Breast epithelium (tissue), 4 donors: ENCODE measurements at regions not wholly inside any gene's neighbourhood (a gene's known extent, or its start where the extent isn't known, plus 50 kb on each side); places are given as distances from the start of the nearest gene placed in this dataset.
"Not testable (repeated sequence)": the region's sequence is repeated elsewhere in the genome, so short reads cannot be mapped to it uniquely, and the experiment has no call there.

Experiments
- DNase-seq, 2 donors: peaks; one replicate each; pipeline ENCODE4 v3.0.0-alpha.2; 2019; ENCODE audit warnings: low spot score in 2 of 2
- H3K27ac ChIP-seq, 2 donors: fragments of 200-600 bp; sonication (generic) in 1 of 2; one replicate each; pipeline ENCODE4 v1.5.1; 2016 to 2019; ENCODE audit warnings: mild to moderate bottlenecking in 1 of 2
- H3K27me3 ChIP-seq, 2 donors: fragments of 200-600 bp; sonication (generic) in 1 of 2; one replicate each; pipeline versions ENCODE4 v1.5.1 to v1.6.0; 2017 to 2019; ENCODE audit warnings: control low read depth in 1 of 2, mild to moderate bottlenecking in 1 of 2
- H3K36me3 ChIP-seq: fragments of 200-600 bp; one replicate; pipeline ENCODE4 v1.5.1; 2019
- H3K4me1 ChIP-seq, 2 donors: fragments of 200-600 bp; sonication (generic); one replicate each; pipeline ENCODE4 v1.5.1; 2016 to 2019; ENCODE audit warnings: control low read depth in 1 of 2
- H3K4me3 ChIP-seq, 3 donors: fragments of 200-600 bp; sonication (generic); 1 replicate in 2 of 3; 2 replicates in 1 of 3; pipeline ENCODE4 v1.5.1; 2016 to 2019; ENCODE audit warnings: mild to moderate bottlenecking in 3 of 3, moderate library complexity in 2 of 3
- H3K9me3 ChIP-seq, 2 donors: fragments of 200-600 bp; sonication (generic) in 1 of 2; one replicate each; pipeline ENCODE4 v1.5.1; 2016 to 2019; ENCODE audit warnings: control low read depth in 1 of 2
- POLR2A ChIP-seq: fragments of 450-650 bp; IDR thresholded peaks from one replicate; pipeline ENCODE4 v1.6.1; 2016; ENCODE audit warnings: antibody characterized with exemption, mild to moderate bottlenecking, moderate library complexity
- POLR2AphosphoS5 ChIP-seq, 3 donors: sonication (generic); formaldehyde crosslinking; IDR thresholded peaks; one replicate each; pipeline ENCODE4 v1.6.1; 2017; ENCODE audit warnings: antibody characterized with exemption in 3 of 3
- intact Hi-C: fragments of 100-400 bp; cut with DNase I; formaldehyde crosslinking; loops from one replicate; pipeline ENCODE4 v1.15.1; 2023; ENCODE audit warnings: low total_unique reads
- TF ChIP-seq, protein P1 (sequence below), 3 donors: fragments of 450-650 bp; IDR thresholded peaks; one replicate each; pipeline ENCODE4 v1.5.1; 2016 to 2017; ENCODE audit warnings: antibody characterized with exemption in 3 of 3, mild to moderate bottlenecking in 3 of 3, moderate library complexity in 3 of 3

DNA sequence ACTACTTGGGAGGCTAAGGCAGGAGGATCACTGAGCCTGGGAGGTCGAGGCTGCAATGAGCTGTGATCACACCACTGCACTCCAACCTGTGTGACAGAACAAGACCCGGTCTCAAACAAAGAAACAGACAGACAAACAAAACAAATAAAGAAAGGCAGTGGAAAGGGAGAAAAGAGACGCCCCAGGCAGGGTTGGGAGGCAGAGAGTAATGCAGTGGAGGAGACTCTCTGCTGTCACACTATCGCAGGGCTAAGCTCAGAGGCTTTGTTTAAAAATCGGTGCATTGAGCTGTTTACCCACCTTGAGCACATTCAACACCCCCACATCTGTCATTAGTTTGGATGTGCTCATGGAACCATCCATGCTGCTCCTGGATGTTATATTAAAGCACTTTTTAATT is 84.2 kb upstream of the RMP24 start:
- no peak overlapping the region for H3K27ac ChIP-seq
- no peaks in the 10 kb centered on the region for H3K4me1 ChIP-seq
- H3K4me3 ChIP-seq = no peak overlapping the region
- DNase-seq = no peak
- H3K27me3 ChIP-seq = no peaks in the 10 kb centered on the region
- TF ChIP-seq, protein P1, sequence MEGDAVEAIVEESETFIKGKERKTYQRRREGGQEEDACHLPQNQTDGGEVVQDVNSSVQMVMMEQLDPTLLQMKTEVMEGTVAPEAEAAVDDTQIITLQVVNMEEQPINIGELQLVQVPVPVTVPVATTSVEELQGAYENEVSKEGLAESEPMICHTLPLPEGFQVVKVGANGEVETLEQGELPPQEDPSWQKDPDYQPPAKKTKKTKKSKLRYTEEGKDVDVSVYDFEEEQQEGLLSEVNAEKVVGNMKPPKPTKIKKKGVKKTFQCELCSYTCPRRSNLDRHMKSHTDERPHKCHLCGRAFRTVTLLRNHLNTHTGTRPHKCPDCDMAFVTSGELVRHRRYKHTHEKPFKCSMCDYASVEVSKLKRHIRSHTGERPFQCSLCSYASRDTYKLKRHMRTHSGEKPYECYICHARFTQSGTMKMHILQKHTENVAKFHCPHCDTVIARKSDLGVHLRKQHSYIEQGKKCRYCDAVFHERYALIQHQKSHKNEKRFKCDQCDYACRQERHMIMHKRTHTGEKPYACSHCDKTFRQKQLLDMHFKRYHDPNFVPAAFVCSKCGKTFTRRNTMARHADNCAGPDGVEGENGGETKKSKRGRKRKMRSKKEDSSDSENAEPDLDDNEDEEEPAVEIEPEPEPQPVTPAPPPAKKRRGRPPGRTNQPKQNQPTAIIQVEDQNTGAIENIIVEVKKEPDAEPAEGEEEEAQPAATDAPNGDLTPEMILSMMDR (IDR thresholded peaks at IDR 0.05) = no peak
- TF ChIP-seq POLR2AphosphoS5 (IDR thresholded peaks at IDR 0.05) (no peak), POLR2A (no peak)
- no peaks in the 10 kb centered on the region for H3K36me3 ChIP-seq
- intact Hi-C loops = no loop called here
- peaks cover 0 to 14% of the 10 kb centered on the region in 2 donors for H3K9me3 ChIP-seq

DNA sequence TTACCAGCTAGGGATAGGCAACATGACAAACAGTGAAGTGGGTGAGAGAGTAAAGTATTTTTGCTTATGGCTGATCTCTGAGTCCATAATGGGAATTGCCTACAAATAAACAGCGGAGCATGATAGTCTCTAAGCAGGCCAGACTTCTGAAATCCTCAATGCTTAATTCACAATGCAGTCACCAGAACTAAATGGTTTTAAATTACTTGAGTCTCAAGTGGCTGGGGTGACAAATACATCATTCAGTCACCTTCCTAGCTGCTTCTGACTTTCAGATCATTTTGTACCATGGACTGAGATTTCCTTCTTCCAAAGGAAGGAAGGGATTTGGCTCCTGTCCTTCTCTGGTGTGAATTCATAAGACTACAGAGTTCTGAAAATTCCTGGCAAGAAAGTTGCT is 82.8 kb upstream of the RMP24 start:
- no peak overlapping the region for H3K4me3 ChIP-seq
- H3K27me3 ChIP-seq = no peaks in the 10 kb centered on the region
- H3K9me3 ChIP-seq = peaks cover 0 to 14% of the 10 kb centered on the region in 2 donors
- H3K36me3 ChIP-seq = no peaks in the 10 kb centered on the region
- TF ChIP-seq, protein P1 (IDR thresholded peaks at IDR 0.05) = no peak
- TF ChIP-seq POLR2AphosphoS5 (IDR thresholded peaks at IDR 0.05) (no peak), POLR2A (no peak)
- no peak overlapping the region for H3K27ac ChIP-seq
- intact Hi-C loops = no loop called here
- DNase-seq = no peak
- H3K4me1 ChIP-seq = no peaks in the 10 kb centered on the region

DNA sequence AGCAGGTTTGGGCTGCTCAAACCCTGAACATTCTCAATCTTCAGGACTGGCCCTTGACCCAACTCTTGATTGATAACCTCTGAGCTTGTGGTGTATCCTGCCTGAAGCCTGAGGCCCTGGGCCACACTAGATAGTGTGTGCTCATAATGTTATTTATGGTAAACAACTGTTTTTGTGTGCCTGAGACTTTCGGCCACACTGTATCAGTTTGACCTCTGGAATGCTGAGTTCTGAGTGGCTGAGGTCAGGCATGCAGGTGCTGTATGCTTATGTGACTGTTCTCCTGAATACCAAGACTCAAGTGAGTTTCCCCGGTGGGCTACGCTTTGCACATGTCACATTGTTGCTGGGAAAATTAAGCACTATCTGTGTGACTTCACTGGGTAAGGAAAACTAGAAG is 82.2 kb upstream of the RMP24 start:
- DNase-seq = no peak
- no peaks in the 10 kb centered on the region for H3K36me3 ChIP-seq
- TF ChIP-seq, protein P1 (IDR thresholded peaks at IDR 0.05) = no peak
- TF ChIP-seq POLR2AphosphoS5 (IDR thresholded peaks at IDR 0.05) = no peak
- TF ChIP-seq POLR2A = no peak
- H3K4me1 ChIP-seq = no peaks in the 10 kb centered on the region
- H3K9me3 ChIP-seq = peaks cover 0 to 14% of the 10 kb centered on the region in 2 donors
- H3K27me3 ChIP-seq = no peaks in the 10 kb centered on the region
- intact Hi-C loops = no loop called here
- H3K27ac ChIP-seq = no peak overlapping the region
- H3K4me3 ChIP-seq = no peak overlapping the region

DNA sequence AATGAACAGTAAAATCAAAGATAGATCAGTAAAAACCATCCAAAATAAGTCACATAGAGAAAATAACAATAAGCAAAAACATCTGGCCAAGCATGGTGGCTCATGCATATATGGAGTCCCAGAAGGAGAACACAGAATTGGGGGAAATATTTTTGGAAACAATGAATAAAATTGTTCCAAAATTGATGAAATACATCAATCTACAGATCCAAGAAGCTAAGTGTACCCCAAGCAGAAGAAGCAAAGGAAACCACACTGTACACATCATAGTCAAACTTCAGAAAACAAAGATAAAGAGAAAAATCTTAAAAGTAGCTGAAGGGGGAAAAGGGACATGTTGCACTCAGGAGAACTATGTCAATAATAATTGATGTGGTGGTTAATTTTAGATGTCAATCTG is 80.4 kb upstream of the RMP24 start:
- DNase-seq = no peak
- Histone ChIP-seq H3K27ac (no peak overlapping the region), H3K4me3 (no peak overlapping the region), H3K27me3 (no peaks in the 10 kb centered on the region), H3K36me3 (no peaks in the 10 kb centered on the region), H3K9me3 (peaks cover 0 to 14% of the 10 kb centered on the region in 2 donors), H3K4me1 (no peaks in the 10 kb centered on the region)
- intact Hi-C loops = no loop called here
- no peak for TF ChIP-seq POLR2AphosphoS5 (IDR thresholded peaks at IDR 0.05)
- no peak for TF ChIP-seq POLR2A
- TF ChIP-seq, protein P1 (IDR thresholded peaks at IDR 0.05) = no peak

DNA sequence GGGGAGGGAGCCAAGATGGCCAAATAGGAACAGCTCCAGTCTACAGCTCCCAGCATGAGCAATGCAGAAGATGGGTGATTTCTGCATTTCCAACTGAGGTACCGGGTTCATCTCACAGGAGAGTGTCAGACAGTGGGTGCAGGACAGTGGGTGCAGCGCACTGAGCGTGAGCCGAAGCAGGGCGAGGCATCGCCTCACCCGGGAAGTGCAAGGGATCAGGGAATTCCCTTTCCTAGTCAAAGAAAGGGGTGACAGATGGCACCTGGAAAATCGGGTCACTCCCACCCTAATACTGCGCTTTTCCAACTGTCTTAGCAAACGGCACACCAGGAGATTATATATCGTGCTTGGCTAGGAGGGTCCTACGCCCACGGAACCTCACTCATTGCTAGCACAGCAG is 75.0 kb upstream of the RMP24 start:
- H3K27me3 ChIP-seq, H3K9me3 ChIP-seq, H3K4me3 ChIP-seq, H3K4me1 ChIP-seq, intact Hi-C loops, H3K36me3 ChIP-seq, DNase-seq, H3K27ac ChIP-seq: not testable (repeated sequence)

DNA sequence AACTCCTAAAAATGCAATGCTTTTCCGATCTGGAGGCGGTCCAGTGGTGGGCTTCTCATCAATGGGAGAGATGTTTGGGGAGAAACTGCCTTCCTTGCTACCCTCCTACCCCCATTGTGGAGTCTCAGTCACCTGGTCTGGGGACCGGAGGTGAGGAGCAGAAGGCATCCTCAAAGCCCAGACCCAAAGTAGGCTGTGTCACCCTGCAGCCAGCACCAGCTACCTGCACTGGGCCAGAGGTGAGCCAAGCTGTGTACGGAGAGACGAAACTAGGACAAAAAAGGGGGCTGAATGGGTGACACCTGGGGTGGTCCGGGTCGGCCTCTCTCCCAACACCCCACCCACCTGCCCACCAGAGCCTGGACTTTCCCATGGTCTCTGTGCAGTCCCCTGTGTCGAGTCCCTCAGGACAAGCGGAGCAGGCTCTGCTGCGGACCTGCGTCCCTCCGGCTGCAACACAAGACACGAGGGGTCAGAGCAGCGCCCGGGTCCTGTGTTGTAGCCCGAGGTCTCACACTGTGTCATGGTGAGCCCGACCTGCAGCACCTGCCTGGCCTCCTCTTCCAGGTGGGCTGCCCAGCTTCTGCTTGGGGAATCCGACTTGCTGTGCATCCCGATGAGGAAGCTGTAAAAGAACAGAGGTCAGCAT is 68.0 kb upstream of the RMP24 start:
- no peaks in the 10 kb centered on the region for H3K36me3 ChIP-seq
- TF ChIP-seq, protein P1 (IDR thresholded peaks at IDR 0.05) = no peak
- no peak for TF ChIP-seq POLR2A
- no peak for TF ChIP-seq POLR2AphosphoS5 (IDR thresholded peaks at IDR 0.05)
- peak overlapping the region in 1 of 2 donors; percentile 32 for H3K27ac ChIP-seq
- no peaks in the 10 kb centered on the region for H3K27me3 ChIP-seq
- intact Hi-C loops = no loop called here
- H3K9me3 ChIP-seq = no peaks in the 10 kb centered on the region
- H3K4me1 ChIP-seq = no peaks in the 10 kb centered on the region
- no peak overlapping the region for H3K4me3 ChIP-seq
- DNase-seq = no peak
